H9 (cell line): ENCODE measurements at regions not wholly inside any gene's neighbourhood (a gene's known extent, or its start where the extent isn't known, plus 50 kb on each side); places are given as distances from the start of the nearest gene placed in this dataset.

ENCODE experiments used
- DNase-seq: peaks from one replicate; pipeline ENCODE4 v3.0.0-alpha.2; 2017
- H2AFZ ChIP-seq: one replicate; pipeline ENCODE4 v1.6.1; 2013; ENCODE audit warnings: mild to moderate bottlenecking, low read length, control low read depth, moderate library complexity
- H2AK5ac ChIP-seq: 2 replicates; pipeline ENCODE4 v1.6.1; 2013; ENCODE audit warnings: low read length, control low read depth, mixed read lengths; ENCODE audit not compliant: insufficient read length
- H2BK120ac ChIP-seq: one replicate; pipeline ENCODE4 v1.6.1; 2013; ENCODE audit warnings: low read depth, mild to moderate bottlenecking, low read length, control low read depth, inconsistent platforms; ENCODE audit not compliant: poor library complexity, severe bottlenecking
- H2BK12ac ChIP-seq: 2 replicates; pipeline ENCODE4 v1.6.1; 2013; ENCODE audit warnings: low read length, control low read depth, mixed read lengths, low read depth; ENCODE audit not compliant: insufficient read length
- H2BK15ac ChIP-seq: 2 replicates; pipeline ENCODE4 v1.6.1; 2013; ENCODE audit warnings: low read depth, low read length, control low read depth
- H2BK20ac ChIP-seq: one replicate; pipeline ENCODE4 v1.6.1; 2013; ENCODE audit warnings: low read depth, mild to moderate bottlenecking, low read length, control low read depth, inconsistent platforms; ENCODE audit not compliant: poor library complexity, severe bottlenecking
- H2BK5ac ChIP-seq: 2 replicates; pipeline ENCODE4 v1.6.1; 2013; ENCODE audit warnings: low read length, control low read depth, mixed read lengths; ENCODE audit not compliant: insufficient read length
- H3K14ac ChIP-seq: 2 replicates; pipeline ENCODE4 v1.6.1; 2013; ENCODE audit warnings: low read length, control low read depth; ENCODE audit not compliant: insufficient read depth
- H3K18ac ChIP-seq: 2 replicates; pipeline ENCODE4 v1.6.1; 2013; ENCODE audit warnings: low read depth, mild to moderate bottlenecking, mixed read lengths, low read length, control low read depth; ENCODE audit not compliant: insufficient read length
- H3K23ac ChIP-seq: 2 replicates; pipeline ENCODE4 v1.6.1; 2013; ENCODE audit warnings: low read length, control low read depth, mixed read lengths, low read depth; ENCODE audit not compliant: insufficient read length
- H3K23me2 ChIP-seq: 2 replicates; pipeline ENCODE4 v1.6.1; 2013; ENCODE audit warnings: low read depth, mild to moderate bottlenecking, mixed read lengths, low read length, control low read depth; ENCODE audit not compliant: insufficient read length, poor library complexity, severe bottlenecking
- H3K27ac ChIP-seq: 2 replicates; pipeline ENCODE4 v1.5.1; 2013; ENCODE audit warnings: low read length, control low read depth, mixed read lengths, low read depth; ENCODE audit not compliant: insufficient read length
- H3K27me3 ChIP-seq: 2 replicates; pipeline ENCODE4 v1.6.1; 2013; ENCODE audit warnings: low read length, control low read depth, inconsistent platforms; ENCODE audit not compliant: insufficient read depth
- H3K4ac ChIP-seq: 2 replicates; pipeline ENCODE4 v1.6.1; 2013; ENCODE audit warnings: low read depth, mild to moderate bottlenecking, control low read depth, inconsistent platforms, low read length, moderate library complexity
- H3K4me1 ChIP-seq: 2 replicates; pipeline ENCODE4 v1.6.1; 2013; ENCODE audit warnings: low read length, control low read depth, inconsistent platforms; ENCODE audit not compliant: insufficient read depth
- H3K4me2 ChIP-seq: 2 replicates; pipeline ENCODE4 v1.6.1; 2013; ENCODE audit warnings: low read length, control low read depth, mixed read lengths; ENCODE audit not compliant: insufficient read length, insufficient read depth
- H3K56ac ChIP-seq: 2 replicates; pipeline ENCODE4 v1.6.1; 2013; ENCODE audit warnings: low read depth, mild to moderate bottlenecking, mixed read lengths, low read length, control low read depth; ENCODE audit not compliant: insufficient read length
- H3K79me1 ChIP-seq: 2 replicates; pipeline ENCODE4 v1.6.1; 2013; ENCODE audit warnings: low read depth, mild to moderate bottlenecking, moderate library complexity, low read length, control low read depth, inconsistent platforms; ENCODE audit not compliant: insufficient read depth, poor library complexity, severe bottlenecking
- H3K79me2 ChIP-seq: 2 replicates; pipeline ENCODE4 v1.6.1; 2013; ENCODE audit warnings: low read length, control low read depth, inconsistent platforms; ENCODE audit not compliant: insufficient read depth
- H3K9ac ChIP-seq: 2 replicates; pipeline ENCODE4 v1.6.1; 2013; ENCODE audit warnings: low read length, control low read depth, mixed read lengths; ENCODE audit not compliant: insufficient read length; ENCODE audit errors: extremely low read depth
- H3K9me3 ChIP-seq: one replicate; pipeline ENCODE4 v1.6.1; 2013; ENCODE audit warnings: low read depth, low read length, inconsistent platforms; ENCODE audit not compliant: control insufficient read depth
- H3T11ph ChIP-seq: one replicate; pipeline ENCODE4 v1.6.1; 2013; ENCODE audit warnings: mild to moderate bottlenecking, low read length, control low read depth, inconsistent platforms
- H4K20me1 ChIP-seq: one replicate; pipeline ENCODE4 v1.6.1; 2013; ENCODE audit not compliant: control insufficient read depth, insufficient read length, insufficient read depth
- H4K5ac ChIP-seq: 2 replicates; pipeline ENCODE4 v1.6.1; 2013; ENCODE audit warnings: low read depth, mild to moderate bottlenecking, mixed read lengths, low read length, control low read depth; ENCODE audit not compliant: insufficient read length
- H4K8ac ChIP-seq: replicated peaks from 2 replicates; pipeline ENCODE4 v1.6.1; 2013; ENCODE audit warnings: low read length, control low read depth, mixed read lengths, low read depth; ENCODE audit not compliant: insufficient read length
- H4K91ac ChIP-seq: 2 replicates; pipeline ENCODE4 v1.6.1; 2013; ENCODE audit warnings: low read depth, mild to moderate bottlenecking, moderate library complexity, mixed read lengths, low read length, control low read depth; ENCODE audit not compliant: insufficient read length
- H3K27ac Mint-ChIP-seq, 3 experiments: 2 replicates in 2 of 3; 3 replicates in 1 of 3; pipeline ENCODE4 v1.8.0; 2020 to 2021; ENCODE audit warnings: mixed read lengths in 3 of 3, mild to moderate bottlenecking in 1 of 3, moderate library complexity in 1 of 3
- H3K27me3 Mint-ChIP-seq: 2 replicates; pipeline ENCODE4 v1.8.0; 2021; ENCODE audit warnings: low read depth, mild to moderate bottlenecking, moderate library complexity, mixed read lengths
- H3K36me3 Mint-ChIP-seq, 3 experiments: 2 replicates in 2 of 3; 3 replicates in 1 of 3; pipeline ENCODE4 v1.8.0; 2020 to 2021; ENCODE audit warnings: low read depth in 3 of 3, mixed read lengths in 3 of 3; ENCODE audit not compliant: insufficient read depth in 1 of 3
- H3K4me1 Mint-ChIP-seq, 2 experiments: 2 replicates each; pipeline ENCODE4 v1.8.0; 2020; ENCODE audit warnings: mixed read lengths in 2 of 2
- H3K4me3 Mint-ChIP-seq, 2 experiments: 2 replicates in 1 of 2; 3 replicates in 1 of 2; pipeline ENCODE4 v1.8.0; 2020 to 2021; ENCODE audit warnings: mild to moderate bottlenecking in 2 of 2, mixed read lengths in 2 of 2, moderate library complexity in 1 of 2
- H3K9me3 Mint-ChIP-seq, 2 experiments: 2 replicates in 1 of 2; 3 replicates in 1 of 2; pipeline ENCODE4 v1.8.0; 2020; ENCODE audit warnings: mild to moderate bottlenecking in 2 of 2, mixed read lengths in 2 of 2, moderate library complexity in 1 of 2
- WGBS: extraction: QIAGEN DNeasy Blood & Tissue Kit; methylation state at CpG from one replicate; pipeline ENCODE4 v1.1.7; 2013; ENCODE audit warnings: missing lambda C conversion rate, low lambda C conversion rate, mixed read lengths; ENCODE audit not compliant: insufficient read length; ENCODE audit errors: extremely low coverage; 5-methylcytosine and 5-hydroxymethylcytosine counted together
- TF ChIP-seq, protein P1 (sequence below): fragments of 200-600 bp; sonication (generic); conservative IDR thresholded peaks from 3 replicates; pipeline ENCODE4 v1.8.0; 2021; ENCODE audit warnings: antibody characterized with exemption, mild to moderate bottlenecking

GRCh38 chr10:90464329-90464728, 393.5 kb downstream of the HTR7 start:
- H2BK120ac ChIP-seq, result no peak overlapping the region
- H3K4me2 ChIP-seq, result no peak overlapping the region
- no peaks in the 10 kb centered on the region for H3K27me3 Mint-ChIP-seq
- H3K23ac ChIP-seq, result no peak overlapping the region
- no peaks in the 10 kb centered on the region for H3K9me3 Mint-ChIP-seq
- no peak overlapping the region for H2BK12ac ChIP-seq
- no peak overlapping the region for H3K18ac ChIP-seq
- no CpG with 5 or more reads among the region's 1 CpG for WGBS
- no peak overlapping the region for H2BK20ac ChIP-seq
- H3K56ac ChIP-seq, result no peak overlapping the region
- H3K79me2 ChIP-seq, result no peaks in the 10 kb centered on the region
- no peak overlapping the region for H4K8ac ChIP-seq
- H3K27ac ChIP-seq, result no peak overlapping the region
- H2AK5ac ChIP-seq, result no peak overlapping the region
- no peak overlapping the region for H3T11ph ChIP-seq
- H2AFZ ChIP-seq, result no peak overlapping the region
- no peak overlapping the region for H3K4ac ChIP-seq
- H3K4me1 ChIP-seq, result no peaks in the 10 kb centered on the region; the same call in 1 of the 2 replicates
- no peak overlapping the region for H3K27ac Mint-ChIP-seq
- DNase-seq, result no peak
- no peak overlapping the region for H2BK5ac ChIP-seq
- peaks cover 3 to 9% of the 10 kb centered on the region in 2 experiments; a peak in 3 of 4 replicates for H3K4me1 Mint-ChIP-seq
- no peaks in the 10 kb centered on the region for H3K23me2 ChIP-seq
- no peaks in the 10 kb centered on the region for H3K27me3 ChIP-seq
- H4K20me1 ChIP-seq, result no peaks in the 10 kb centered on the region
- no peak overlapping the region for H3K9ac ChIP-seq
- no peaks in the 10 kb centered on the region for H3K79me1 ChIP-seq
- no peaks in the 10 kb centered on the region for H3K36me3 Mint-ChIP-seq
- TF ChIP-seq, protein P1, sequence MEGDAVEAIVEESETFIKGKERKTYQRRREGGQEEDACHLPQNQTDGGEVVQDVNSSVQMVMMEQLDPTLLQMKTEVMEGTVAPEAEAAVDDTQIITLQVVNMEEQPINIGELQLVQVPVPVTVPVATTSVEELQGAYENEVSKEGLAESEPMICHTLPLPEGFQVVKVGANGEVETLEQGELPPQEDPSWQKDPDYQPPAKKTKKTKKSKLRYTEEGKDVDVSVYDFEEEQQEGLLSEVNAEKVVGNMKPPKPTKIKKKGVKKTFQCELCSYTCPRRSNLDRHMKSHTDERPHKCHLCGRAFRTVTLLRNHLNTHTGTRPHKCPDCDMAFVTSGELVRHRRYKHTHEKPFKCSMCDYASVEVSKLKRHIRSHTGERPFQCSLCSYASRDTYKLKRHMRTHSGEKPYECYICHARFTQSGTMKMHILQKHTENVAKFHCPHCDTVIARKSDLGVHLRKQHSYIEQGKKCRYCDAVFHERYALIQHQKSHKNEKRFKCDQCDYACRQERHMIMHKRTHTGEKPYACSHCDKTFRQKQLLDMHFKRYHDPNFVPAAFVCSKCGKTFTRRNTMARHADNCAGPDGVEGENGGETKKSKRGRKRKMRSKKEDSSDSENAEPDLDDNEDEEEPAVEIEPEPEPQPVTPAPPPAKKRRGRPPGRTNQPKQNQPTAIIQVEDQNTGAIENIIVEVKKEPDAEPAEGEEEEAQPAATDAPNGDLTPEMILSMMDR, result no peak
- H4K91ac ChIP-seq, result no peak overlapping the region
- no peak overlapping the region for H2BK15ac ChIP-seq
- H3K14ac ChIP-seq, result no peak overlapping the region
- no peak overlapping the region for H4K5ac ChIP-seq
- no peaks in the 10 kb centered on the region for H3K9me3 ChIP-seq
- H3K4me3 Mint-ChIP-seq, result no peak overlapping the region
